HPDE6-E6E7 (cell line): ENCODE measurements at regions not wholly inside any gene's neighbourhood (a gene's known extent, or its start where the extent isn't known, plus 50 kb on each side); places are given as distances from the start of the nearest gene placed in this dataset.
A peak's percentile ranks its signal among the peaks of the same experiment; 100 is the strongest.
"Not testable (repeated sequence)": the region's sequence is repeated elsewhere in the genome, so short reads cannot be mapped to it uniquely, and the experiment has no call there.

ENCODE experiments used
- DNase-seq: peaks from one replicate; pipeline ENCODE4 v3.0.0; 2011; ENCODE audit warnings: missing footprints; ENCODE audit errors: extremely low spot score

DNA sequence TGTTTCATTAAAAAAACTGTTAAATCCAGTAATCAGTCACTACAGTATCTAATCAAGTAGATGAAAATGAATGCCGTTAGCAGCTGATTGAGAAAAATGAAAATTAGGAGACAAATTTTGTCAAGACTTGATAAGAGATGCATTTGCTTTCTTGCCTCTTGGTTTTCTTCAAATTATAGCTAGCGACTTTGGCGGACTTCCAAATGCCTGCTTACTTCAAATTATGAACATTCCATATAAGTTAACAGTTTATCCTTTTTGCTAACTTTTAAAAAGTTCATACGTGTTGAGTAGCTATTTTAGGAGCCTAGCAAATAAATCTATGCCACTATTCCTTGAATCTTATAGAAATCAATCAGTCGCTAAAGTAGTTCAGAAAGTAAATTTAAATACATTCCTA lies 58.8 kb downstream of the PPP4R3C start:
- no peak for DNase-seq

DNA sequence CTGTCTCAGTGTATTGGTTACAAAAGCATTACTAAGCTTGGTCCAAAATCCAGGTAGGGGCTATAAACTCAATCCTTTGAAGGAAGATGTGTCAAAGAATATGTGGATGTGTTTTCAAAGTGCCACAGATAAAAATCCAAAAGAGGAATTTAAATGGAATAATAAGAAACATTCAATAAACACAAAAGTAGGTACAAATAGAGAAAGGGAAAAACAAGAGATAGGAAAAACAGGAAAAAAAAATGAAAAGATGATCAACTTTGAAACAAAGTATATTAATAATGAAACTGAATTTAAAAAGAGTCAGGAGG lies 64.0 kb downstream of the PPP4R3C start:
- DNase-seq: no peak

- no peak for DNase-seq
Observed at GRCh38 chrX:27391623-27392022, 71.5 kb downstream of the PPP4R3C start.

DNA sequence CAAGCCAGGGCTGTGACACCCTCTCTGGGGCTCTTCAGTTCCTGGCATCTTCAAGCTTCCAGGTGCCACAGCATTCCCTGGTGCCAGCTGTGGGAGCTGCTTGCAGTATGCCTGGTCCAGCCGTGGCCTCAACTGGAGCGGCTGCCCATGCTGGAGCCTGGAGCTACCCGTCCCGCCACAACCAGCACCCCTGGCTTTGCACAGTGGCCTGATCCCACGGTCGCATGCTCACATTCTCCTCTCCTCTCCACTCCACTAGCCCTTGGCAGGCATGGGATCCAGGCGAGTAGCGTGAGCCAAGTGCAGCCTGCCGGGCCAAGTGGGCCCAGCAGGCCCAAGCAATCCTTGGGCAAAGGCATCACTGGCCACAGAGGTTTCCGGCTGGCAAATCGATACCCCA lies 81.7 kb downstream of the PPP4R3C start:
- DNase-seq: no peak

- DNase-seq: no peak
Observed at GRCh38 chrX:27380163-27380845, 82.8 kb downstream of the PPP4R3C start.

GRCh38 chrX:27354021-27354420 lies 109.1 kb downstream of the PPP4R3C start:
- no peak for DNase-seq

DNA sequence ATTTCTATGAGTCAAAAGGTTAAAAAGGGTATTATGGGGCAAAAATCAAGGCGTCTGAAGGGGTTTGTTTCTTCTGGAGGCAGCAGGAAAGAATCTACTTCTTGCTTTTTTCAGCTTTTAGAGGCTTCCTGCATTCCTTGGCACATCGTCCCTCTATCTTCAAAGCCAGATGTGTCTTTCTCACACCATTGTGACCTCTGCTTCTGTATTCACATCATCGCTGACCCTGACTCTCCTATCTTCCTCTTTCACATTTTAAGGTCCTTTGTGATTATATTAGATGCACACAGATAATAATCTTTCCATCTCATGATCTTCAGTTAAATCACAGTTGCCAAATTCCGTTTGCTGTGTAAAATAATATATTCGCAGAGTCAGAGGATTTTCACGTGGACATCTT lies 112.7 kb downstream of the PPP4R3C start:
- no peak for DNase-seq

GRCh38 chrX:27336466-27337091 lies 126.6 kb downstream of the PPP4R3C start:
- peak; percentile 26 for DNase-seq

GRCh38 chrX:27321632-27322031 lies 141.5 kb downstream of the PPP4R3C start:
- DNase-seq: no peak

- DNase-seq: no peak
Observed at GRCh38 chrX:27309406-27309805, 153.7 kb downstream of the PPP4R3C start.

DNA sequence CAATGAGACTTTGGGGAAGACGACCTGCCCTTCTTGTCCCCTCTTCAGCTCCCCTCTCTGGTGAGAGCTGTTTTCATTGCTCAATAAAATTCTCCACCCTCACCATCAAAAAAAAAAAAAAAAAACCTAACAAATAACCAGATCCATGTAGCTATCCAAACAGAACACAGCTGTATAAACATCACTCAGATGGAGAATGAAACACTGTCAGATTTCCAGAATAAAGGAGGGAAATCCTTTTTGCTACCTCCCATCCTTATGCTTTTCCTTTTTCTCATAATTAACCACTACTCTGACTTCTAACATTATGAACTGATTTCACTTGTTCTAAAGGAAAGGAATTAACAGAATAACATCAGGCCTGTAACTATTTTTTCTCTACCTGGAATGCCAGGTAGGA lies 155.6 kb downstream of the PPP4R3C start:
- DNase-seq: no peak

- DNase-seq: not testable (repeated sequence)
Observed at GRCh38 chrX:27292552-27292951, 170.6 kb downstream of the PPP4R3C start.

- no peak for DNase-seq
Observed at GRCh38 chrX:27276751-27277150, 186.4 kb downstream of the PPP4R3C start.

DNA sequence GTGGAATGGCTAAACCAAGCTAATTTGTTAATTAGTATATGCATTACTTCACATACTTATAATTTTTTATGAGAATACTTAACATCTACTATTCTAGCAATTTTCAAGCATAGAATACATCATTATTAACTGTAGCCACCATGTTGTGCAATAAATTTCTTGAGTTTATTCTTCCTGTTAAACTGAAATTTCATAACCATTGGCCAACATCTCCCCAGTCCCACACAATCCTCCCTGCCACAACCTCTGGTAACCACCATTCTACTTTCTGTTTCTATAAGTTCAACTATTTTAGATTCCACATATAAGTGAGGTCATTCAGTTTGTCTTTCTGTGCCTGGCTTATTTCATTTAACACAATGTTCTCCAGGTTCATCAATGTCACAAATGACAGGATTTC lies 208.5 kb downstream of the PPP4R3C start:
- DNase-seq: no peak

- DNase-seq: no peak
Observed at GRCh38 chrX:27251369-27251768, 211.8 kb downstream of the PPP4R3C start.

DNA sequence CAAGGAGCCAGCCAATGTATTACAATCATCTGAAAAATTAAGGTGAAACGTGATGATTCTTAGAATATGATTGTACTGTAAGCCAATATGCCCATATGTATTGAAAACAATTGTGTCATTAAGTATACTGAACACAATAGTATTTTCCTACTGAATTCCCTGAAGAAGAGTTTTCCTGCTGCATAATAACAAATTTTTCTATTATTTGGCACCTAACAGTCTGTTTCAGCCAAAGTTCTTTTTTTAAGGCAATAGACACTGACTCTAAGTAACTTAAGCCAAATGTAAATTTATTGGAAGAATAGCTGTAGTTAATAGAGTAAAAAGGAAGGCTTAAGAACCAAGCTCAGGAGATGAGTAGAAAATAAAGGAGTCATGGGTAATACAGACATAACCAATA lies 220.6 kb downstream of the PPP4R3C start:
- no peak for DNase-seq

DNA sequence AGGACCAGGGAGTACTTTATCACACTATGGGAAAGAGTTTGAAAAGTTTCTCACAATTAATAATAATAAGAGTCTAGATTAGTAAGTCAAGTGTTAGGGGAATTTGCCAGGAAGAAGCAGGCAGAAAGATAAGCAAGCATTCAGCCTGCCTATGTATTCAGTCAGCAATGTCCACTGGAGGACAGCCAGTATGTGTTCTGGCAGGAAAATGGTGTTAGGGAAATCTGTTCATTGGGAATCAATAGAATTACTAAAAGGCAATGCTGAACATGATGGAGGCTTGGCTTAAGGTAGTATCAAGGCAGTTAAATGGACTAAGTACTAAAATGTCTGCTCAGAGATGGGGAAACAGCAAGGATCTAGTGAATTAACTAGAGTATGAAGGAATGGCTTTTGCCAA lies 221.2 kb downstream of the PPP4R3C start:
- no peak for DNase-seq

GRCh38 chrX:27240042-27240441 lies 223.1 kb downstream of the PPP4R3C start:
- not testable (repeated sequence) for DNase-seq

DNA sequence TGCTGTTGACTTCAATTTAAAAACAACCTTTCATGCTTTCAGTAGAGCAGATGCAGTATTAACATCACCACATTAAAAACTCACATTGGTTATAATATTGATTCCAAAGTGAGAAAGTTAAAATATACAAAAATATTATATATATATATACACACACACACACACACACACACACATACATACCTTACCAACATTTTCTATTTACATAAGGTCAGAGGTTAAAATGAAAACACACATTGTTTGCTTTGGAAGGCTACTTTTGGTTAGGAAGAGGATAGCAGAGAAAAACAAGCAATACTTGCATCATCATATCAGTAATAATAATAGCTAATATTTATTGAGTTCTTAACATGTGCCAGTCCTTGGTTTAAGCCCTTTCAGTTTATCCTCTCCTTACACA lies 226.5 kb downstream of the PPP4R3C start:
- no peak for DNase-seq

DNA sequence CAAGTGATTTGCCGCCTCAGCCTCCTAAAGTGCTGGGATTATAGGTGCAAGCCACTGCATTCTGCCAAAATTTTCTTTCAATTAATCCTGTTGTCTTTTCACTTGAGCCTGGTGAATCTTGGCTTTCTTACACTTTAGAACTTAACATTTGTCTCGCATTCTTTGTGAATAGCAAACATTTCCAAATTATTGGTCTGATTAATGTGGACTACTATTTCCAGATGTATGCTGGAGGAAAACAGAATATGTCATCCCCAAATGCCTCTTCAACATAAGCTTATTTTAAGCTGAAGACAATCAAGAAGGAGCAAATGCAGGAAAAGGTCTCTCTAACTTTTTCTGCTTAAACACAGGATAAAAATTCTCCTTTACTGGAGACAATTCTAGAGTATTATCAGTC lies 233.4 kb downstream of the PPP4R3C start:
- no peak for DNase-seq

DNA sequence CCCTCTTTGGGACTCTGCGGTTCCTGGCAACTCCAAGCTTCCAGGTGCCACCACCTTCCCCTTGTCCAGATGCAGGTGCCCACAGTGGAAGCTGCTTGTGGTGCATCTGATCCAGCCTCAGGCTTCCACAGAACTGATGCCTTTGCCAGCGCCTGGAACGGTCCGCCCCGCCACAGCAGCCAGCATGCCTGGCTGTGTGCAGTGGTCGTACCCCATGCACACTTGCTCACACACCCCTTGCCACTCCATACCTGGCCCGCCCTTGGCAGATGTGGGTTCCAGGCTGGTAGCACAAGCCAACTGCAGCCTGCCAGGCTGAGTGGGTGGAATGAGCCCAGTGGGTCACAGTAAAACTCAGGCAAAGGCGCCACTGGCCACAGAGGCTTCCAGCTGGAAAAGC lies 240.5 kb downstream of the PPP4R3C start:
- DNase-seq: no peak

DNA sequence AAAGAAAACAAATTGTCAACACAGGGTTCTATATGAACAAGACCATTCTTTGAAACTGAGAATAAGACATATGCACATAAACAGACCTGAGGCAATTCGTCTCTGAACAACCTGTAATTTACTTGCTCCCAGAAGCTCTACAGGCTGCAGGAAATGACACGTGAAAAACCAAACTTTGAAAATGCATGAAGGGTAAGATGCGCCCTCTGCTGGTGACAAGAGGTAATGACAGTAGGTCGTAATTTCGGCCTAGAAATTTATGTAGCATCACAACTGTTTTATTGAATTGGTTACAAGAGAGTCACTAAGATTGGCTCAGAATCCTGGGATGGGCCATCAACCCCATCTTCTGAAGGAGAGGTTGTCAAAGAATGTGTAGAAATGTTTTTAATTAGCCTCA lies 276.5 kb downstream of the PPP4R3C start:
- DNase-seq: peak; percentile 5

DNA sequence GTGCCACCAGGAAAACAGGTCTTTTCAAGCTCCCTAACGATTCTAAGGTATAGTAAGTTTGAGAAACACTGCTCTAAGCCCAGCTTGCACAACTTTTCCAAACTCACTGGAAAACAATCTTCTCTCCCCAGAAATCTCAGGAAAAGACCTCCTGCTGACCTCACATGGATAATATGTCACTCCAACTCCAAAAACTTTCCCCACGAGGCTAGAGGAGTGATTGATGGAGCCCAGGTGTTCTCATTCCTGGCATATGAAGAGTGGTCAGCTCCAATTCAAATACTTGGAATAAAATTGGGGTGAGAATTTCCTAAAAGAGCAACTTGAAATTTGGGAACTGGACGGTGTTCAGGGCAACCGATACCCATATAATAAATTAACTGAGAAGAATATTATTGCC lies 299.9 kb downstream of the PPP4R3C start:
- DNase-seq: no peak

- DNase-seq: no peak
Observed at GRCh38 chrX:27162496-27162895, 300.6 kb downstream of the PPP4R3C start.
